Gastrocnemius medialis (tissue), 4 donors: ENCODE measurements at regions not wholly inside any gene's neighbourhood (a gene's known extent, or its start where the extent isn't known, plus 50 kb on each side); places are given as distances from the start of the nearest gene placed in this dataset.

Experiments
- CTCF ChIP-seq, 5 experiments: fragments of 450-650 bp in 3 of 5; fragments of 200-600 bp in 2 of 5; sonication (generic) in 2 of 5; IDR thresholded peaks in 4 of 5; conservative IDR thresholded peaks in 1 of 5; 1 replicate in 4 of 5; 2 replicates in 1 of 5; pipeline ENCODE4 v1.5.1; 2016 to 2019; ENCODE audit warnings: antibody characterized with exemption in 5 of 5, mild to moderate bottlenecking in 3 of 5, moderate library complexity in 3 of 5
- POLR2A ChIP-seq, 2 donors: fragments of 450-650 bp; IDR thresholded peaks; one replicate each; pipeline ENCODE4 v1.6.1; 2017; ENCODE audit warnings: antibody characterized with exemption in 2 of 2, mild to moderate bottlenecking in 2 of 2, moderate library complexity in 2 of 2

DNA sequence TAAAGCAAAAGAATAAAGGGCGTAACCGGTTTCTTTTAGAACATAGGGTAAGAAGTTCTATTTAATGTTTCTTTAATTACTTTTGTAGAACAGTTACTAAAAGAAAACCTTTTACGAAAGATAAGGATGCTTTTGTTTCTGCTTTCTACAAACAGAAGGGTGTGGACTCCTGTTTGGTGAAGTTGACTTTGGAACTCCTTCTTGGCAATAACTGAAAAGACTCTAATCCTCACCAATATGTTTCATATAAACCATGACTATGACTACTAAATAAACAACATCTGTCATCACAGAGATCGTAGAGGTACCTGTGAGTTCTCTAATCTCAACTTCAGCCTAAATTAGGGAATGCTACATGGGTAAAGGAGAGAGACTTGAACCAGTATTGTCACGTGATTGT lies 210.8 kb upstream of the FLRT2 start:
- no peak for TF ChIP-seq CTCF (IDR thresholded peaks at IDR 0.05 in 4 of 5, conservative IDR thresholded peaks at IDR 0.05 in 1 of 5)
- no peak for TF ChIP-seq POLR2A (IDR thresholded peaks at IDR 0.05)
